ENCODE measurements at regions not wholly inside any gene's neighbourhood (a gene's known extent, or its start where the extent isn't known, plus 50 kb on each side); places are given as distances from the start of the nearest gene placed in this dataset.

DNA sequence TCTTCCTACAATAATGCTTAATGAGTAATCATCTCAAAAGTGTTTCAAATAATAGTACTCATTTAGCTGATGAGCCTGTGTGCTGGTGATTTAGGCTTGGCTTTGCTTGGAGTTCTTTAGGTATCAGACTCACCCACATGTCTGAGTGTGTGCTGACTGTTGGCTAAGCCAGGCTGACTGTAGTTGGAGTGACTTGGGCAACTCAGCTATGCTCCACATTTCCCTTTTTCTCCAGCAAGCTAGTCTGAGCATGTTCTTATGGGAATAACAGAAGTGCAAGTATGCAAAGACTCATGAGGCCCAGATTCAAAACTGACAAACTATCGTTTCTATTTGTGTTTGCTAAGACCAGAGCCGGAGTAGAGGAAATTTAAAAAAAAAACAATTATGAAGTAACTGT is 99.0 kb upstream of the ADGRL4 start:
- H3K36me3 ChIP-seq (ENCODE audit: control insufficient read depth, insufficient read depth, low read length), result no peaks in the 10 kb centered on the region

DNA sequence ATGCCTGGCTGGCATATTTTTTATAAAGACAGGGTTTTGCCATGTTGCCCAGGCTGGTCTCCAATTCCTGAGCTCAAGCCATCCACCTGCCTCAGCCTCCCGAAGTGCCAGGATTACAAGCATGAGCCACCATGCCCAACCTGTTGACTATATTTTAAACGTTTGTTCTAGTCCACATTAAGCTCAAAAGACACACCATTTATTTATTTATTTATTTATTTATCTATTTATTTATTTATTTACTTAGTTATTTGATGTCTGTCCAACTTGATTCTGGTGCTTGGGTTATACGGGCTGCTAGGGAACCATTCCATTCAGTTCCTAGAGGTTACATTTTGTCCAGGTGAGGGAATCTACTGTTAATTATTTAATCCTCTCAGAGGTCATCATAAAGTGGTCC is 98.1 kb upstream of the ADGRL4 start:
- ChIA-PET POLR2A (no interaction called here), CTCF (no interaction called here)
- Histone ChIP-seq H3K4me1 (ENCODE audit: control insufficient read depth, insufficient read depth, low read length) (no peaks in the 10 kb centered on the region), H3K27ac (ENCODE audit: low read length) (no peak overlapping the region), H3K4me3 (ENCODE audit: low read depth in 2 of 2, low read length in 2 of 2) (no peak overlapping the region), H3K36me3 (ENCODE audit: control insufficient read depth, insufficient read depth, low read length) (no peaks in the 10 kb centered on the region), H3K9me3 (ENCODE audit: control insufficient read depth, insufficient read depth, low read depth, low read length) (no peaks in the 10 kb centered on the region; the same call in 1 of the 2 replicates), H3K27me3 (ENCODE audit: control insufficient read depth, insufficient read depth, low read length) (no peaks in the 10 kb centered on the region)
- in situ Hi-C loops (cut with HindIII; ENCODE audit: low pct_unique_long_range_greater_than_20kb, low sequenced_read_pairs) (no loop called here), intact Hi-C loops (cut with micrococcal nuclease; ENCODE audit: unreplicated experiment) (no loop called here)
- DNase-seq (ENCODE audit: low read depth, low spot score) (no peak), ATAC-seq (no peak)
- BruUV-seq (replicated peaks), result no TSS peak
- TF ChIP-seq, protein P1, sequence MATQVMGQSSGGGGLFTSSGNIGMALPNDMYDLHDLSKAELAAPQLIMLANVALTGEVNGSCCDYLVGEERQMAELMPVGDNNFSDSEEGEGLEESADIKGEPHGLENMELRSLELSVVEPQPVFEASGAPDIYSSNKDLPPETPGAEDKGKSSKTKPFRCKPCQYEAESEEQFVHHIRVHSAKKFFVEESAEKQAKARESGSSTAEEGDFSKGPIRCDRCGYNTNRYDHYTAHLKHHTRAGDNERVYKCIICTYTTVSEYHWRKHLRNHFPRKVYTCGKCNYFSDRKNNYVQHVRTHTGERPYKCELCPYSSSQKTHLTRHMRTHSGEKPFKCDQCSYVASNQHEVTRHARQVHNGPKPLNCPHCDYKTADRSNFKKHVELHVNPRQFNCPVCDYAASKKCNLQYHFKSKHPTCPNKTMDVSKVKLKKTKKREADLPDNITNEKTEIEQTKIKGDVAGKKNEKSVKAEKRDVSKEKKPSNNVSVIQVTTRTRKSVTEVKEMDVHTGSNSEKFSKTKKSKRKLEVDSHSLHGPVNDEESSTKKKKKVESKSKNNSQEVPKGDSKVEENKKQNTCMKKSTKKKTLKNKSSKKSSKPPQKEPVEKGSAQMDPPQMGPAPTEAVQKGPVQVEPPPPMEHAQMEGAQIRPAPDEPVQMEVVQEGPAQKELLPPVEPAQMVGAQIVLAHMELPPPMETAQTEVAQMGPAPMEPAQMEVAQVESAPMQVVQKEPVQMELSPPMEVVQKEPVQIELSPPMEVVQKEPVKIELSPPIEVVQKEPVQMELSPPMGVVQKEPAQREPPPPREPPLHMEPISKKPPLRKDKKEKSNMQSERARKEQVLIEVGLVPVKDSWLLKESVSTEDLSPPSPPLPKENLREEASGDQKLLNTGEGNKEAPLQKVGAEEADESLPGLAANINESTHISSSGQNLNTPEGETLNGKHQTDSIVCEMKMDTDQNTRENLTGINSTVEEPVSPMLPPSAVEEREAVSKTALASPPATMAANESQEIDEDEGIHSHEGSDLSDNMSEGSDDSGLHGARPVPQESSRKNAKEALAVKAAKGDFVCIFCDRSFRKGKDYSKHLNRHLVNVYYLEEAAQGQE (IDR thresholded peaks at IDR 0.05; ENCODE audit: insufficient read depth in 1 of 2, low read depth in 2 of 2, low read length in 1 of 2), result no peak
- TF ChIP-seq SIN3A (IDR thresholded peaks at IDR 0.05; ENCODE audit: borderline replicate concordance, insufficient read depth, low read depth, low read length), result no peak
- no peak for TF ChIP-seq TCF7L2 (IDR thresholded peaks at IDR 0.05; ENCODE audit: low read depth, low read length)
- no peak for TF ChIP-seq POLR2AphosphoS5 (IDR thresholded peaks at IDR 0.05; ENCODE audit: low read depth, low read length)
- TF ChIP-seq, protein P2, sequence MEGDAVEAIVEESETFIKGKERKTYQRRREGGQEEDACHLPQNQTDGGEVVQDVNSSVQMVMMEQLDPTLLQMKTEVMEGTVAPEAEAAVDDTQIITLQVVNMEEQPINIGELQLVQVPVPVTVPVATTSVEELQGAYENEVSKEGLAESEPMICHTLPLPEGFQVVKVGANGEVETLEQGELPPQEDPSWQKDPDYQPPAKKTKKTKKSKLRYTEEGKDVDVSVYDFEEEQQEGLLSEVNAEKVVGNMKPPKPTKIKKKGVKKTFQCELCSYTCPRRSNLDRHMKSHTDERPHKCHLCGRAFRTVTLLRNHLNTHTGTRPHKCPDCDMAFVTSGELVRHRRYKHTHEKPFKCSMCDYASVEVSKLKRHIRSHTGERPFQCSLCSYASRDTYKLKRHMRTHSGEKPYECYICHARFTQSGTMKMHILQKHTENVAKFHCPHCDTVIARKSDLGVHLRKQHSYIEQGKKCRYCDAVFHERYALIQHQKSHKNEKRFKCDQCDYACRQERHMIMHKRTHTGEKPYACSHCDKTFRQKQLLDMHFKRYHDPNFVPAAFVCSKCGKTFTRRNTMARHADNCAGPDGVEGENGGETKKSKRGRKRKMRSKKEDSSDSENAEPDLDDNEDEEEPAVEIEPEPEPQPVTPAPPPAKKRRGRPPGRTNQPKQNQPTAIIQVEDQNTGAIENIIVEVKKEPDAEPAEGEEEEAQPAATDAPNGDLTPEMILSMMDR (IDR thresholded peaks at IDR 0.05), result no peak

More for the DNA sequence above, 99.0 kb upstream of the ADGRL4 start:
- H3K9me3 ChIP-seq (ENCODE audit: control insufficient read depth, insufficient read depth, low read depth, low read length), result no peaks in the 10 kb centered on the region; the same call in 1 of the 2 replicates
- ATAC-seq, result no peak
- no peaks in the 10 kb centered on the region for H3K4me1 ChIP-seq (ENCODE audit: control insufficient read depth, insufficient read depth, low read length)
- POLR2A ChIA-PET, result no interaction called here
- no TSS peak for BruUV-seq (replicated peaks)
- intact Hi-C loops (cut with micrococcal nuclease; ENCODE audit: unreplicated experiment), result no loop called here
- CTCF ChIA-PET, result no interaction called here
- TF ChIP-seq POLR2AphosphoS5 (IDR thresholded peaks at IDR 0.05; ENCODE audit: low read depth, low read length) (no peak), SIN3A (IDR thresholded peaks at IDR 0.05; ENCODE audit: borderline replicate concordance, insufficient read depth, low read depth, low read length) (no peak), TCF7L2 (IDR thresholded peaks at IDR 0.05; ENCODE audit: low read depth, low read length) (no peak)
- TF ChIP-seq, protein P1 (IDR thresholded peaks at IDR 0.05; ENCODE audit: insufficient read depth in 1 of 2, low read depth in 2 of 2, low read length in 1 of 2), result no peak
- TF ChIP-seq, protein P2 (IDR thresholded peaks at IDR 0.05), result no peak
- in situ Hi-C loops (cut with HindIII; ENCODE audit: low pct_unique_long_range_greater_than_20kb, low sequenced_read_pairs), result no loop called here
- no peak overlapping the region for H3K4me3 ChIP-seq (ENCODE audit: low read depth in 2 of 2, low read length in 2 of 2)
- DNase-seq (ENCODE audit: low read depth, low spot score), result no peak
- no peak overlapping the region for H3K27ac ChIP-seq (ENCODE audit: low read length)
- no peaks in the 10 kb centered on the region for H3K27me3 ChIP-seq (ENCODE audit: control insufficient read depth, insufficient read depth, low read length)

Data from Panc1 (cell line).